GM23338 (cell line): ENCODE measurements at regions not wholly inside any gene's neighbourhood (a gene's known extent, or its start where the extent isn't known, plus 50 kb on each side); places are given as distances from the start of the nearest gene placed in this dataset.
A peak's percentile ranks its signal among the peaks of the same experiment; 100 is the strongest.

Experiments
- ATAC-seq: fragments of 200-7000 bp; cut with Tn5 transposase; 3 replicates; pipeline ENCODE4 v1.9.1; 2020
- DNase-seq: peaks from one replicate; pipeline ENCODE4 v3.0.0-alpha.2; 2015; ENCODE audit warnings: low spot score
- H2AFZ ChIP-seq: fragments of 200-600 bp; sonication (generic); 2 replicates; pipeline ENCODE4 v1.8.0; 2016; ENCODE audit warnings: antibody characterized with exemption, mild to moderate bottlenecking, moderate library complexity
- H3F3A ChIP-seq: fragments of 200-600 bp; sonication (generic); replicated peaks from 2 replicates; pipeline ENCODE4 v1.8.0; 2017; ENCODE audit warnings: antibody characterized with exemption, mixed run types, low read depth
- H3K27ac ChIP-seq: fragments of 200-600 bp; sonication (generic); 2 replicates; pipeline ENCODE4 v1.6.1; 2016; ENCODE audit warnings: low read depth
- H3K27me3 ChIP-seq: fragments of 200-600 bp; sonication (generic); 2 replicates; pipeline ENCODE4 v1.8.0; 2016; ENCODE audit warnings: mild to moderate bottlenecking, mixed run types, moderate library complexity; ENCODE audit not compliant: insufficient read depth
- H3K36me3 ChIP-seq: fragments of 200-600 bp; sonication (generic); 2 replicates; pipeline ENCODE4 v1.8.0; 2016; ENCODE audit warnings: mild to moderate bottlenecking; ENCODE audit not compliant: insufficient read depth
- H3K4me1 ChIP-seq: fragments of 200-600 bp; sonication (generic); 2 replicates; pipeline ENCODE4 v1.8.0; 2016; ENCODE audit warnings: mild to moderate bottlenecking, moderate library complexity; ENCODE audit not compliant: insufficient read depth
- H3K4me2 ChIP-seq: fragments of 200-600 bp; sonication (generic); 2 replicates; pipeline ENCODE4 v1.7.1; 2017; ENCODE audit warnings: mixed run types
- H3K4me3 ChIP-seq: fragments of 200-600 bp; sonication (generic); 2 replicates; pipeline ENCODE4 v1.6.1; 2016; ENCODE audit warnings: mixed run types
- H3K79me2 ChIP-seq: fragments of 200-600 bp; sonication (generic); replicated peaks from 2 replicates; pipeline ENCODE4 v1.8.0; 2017; ENCODE audit warnings: mild to moderate bottlenecking; ENCODE audit not compliant: insufficient read depth
- H3K9me2 ChIP-seq: fragments of 200-600 bp; sonication (generic); 2 replicates; pipeline ENCODE4 v1.8.0; 2017; ENCODE audit not compliant: insufficient read depth
- H4K20me1 ChIP-seq: fragments of 200-600 bp; sonication (generic); replicated peaks from 2 replicates; pipeline ENCODE4 v1.8.0; 2017; ENCODE audit warnings: mild to moderate bottlenecking; ENCODE audit not compliant: insufficient read depth
- H3K27ac Mint-ChIP-seq: 2 replicates; pipeline ENCODE4 v1.8.0; 2020; ENCODE audit warnings: inconsistent platforms, mild to moderate bottlenecking, moderate library complexity, mixed read lengths
- H3K27me3 Mint-ChIP-seq: 3 replicates; pipeline ENCODE4 v1.8.0; 2022; ENCODE audit warnings: low read depth, mild to moderate bottlenecking, moderate library complexity, mixed read lengths, inconsistent platforms; ENCODE audit not compliant: insufficient read depth, poor library complexity
- H3K36me3 Mint-ChIP-seq: 3 replicates; pipeline ENCODE4 v1.8.0; 2021; ENCODE audit warnings: low read depth, mild to moderate bottlenecking, inconsistent platforms, moderate library complexity, mixed read lengths
- H3K4me1 Mint-ChIP-seq: 3 replicates; pipeline ENCODE4 v1.8.0; 2020; ENCODE audit warnings: mild to moderate bottlenecking, inconsistent platforms, mixed read lengths
- H3K4me3 Mint-ChIP-seq: 3 replicates; pipeline ENCODE4 v1.8.0; 2021; ENCODE audit warnings: moderate library complexity, mild to moderate bottlenecking, inconsistent platforms, mixed read lengths
- H3K9me3 Mint-ChIP-seq: 3 replicates; pipeline ENCODE4 v1.8.0; 2020; ENCODE audit warnings: moderate library complexity, mild to moderate bottlenecking, inconsistent platforms, mixed read lengths
- CREB1 ChIP-seq: fragments of 250-450 bp; sonication (Bioruptor Pico); IDR thresholded peaks from 2 replicates; pipeline ENCODE4 v1.5.0; 2020; ENCODE audit warnings: low read depth, mild to moderate bottlenecking, moderate library complexity
- EZH2 ChIP-seq: fragments of 200-600 bp; sonication (generic); IDR thresholded peaks from one replicate; pipeline ENCODE4 v1.8.0; 2017; ENCODE audit warnings: antibody characterized with exemption, mild to moderate bottlenecking, low read depth; ENCODE audit not compliant: unreplicated experiment
- EZH2phosphoT487 ChIP-seq: fragments of 200-600 bp; sonication (generic); IDR thresholded peaks from one replicate; pipeline ENCODE4 v1.8.1; 2018; ENCODE audit warnings: antibody characterized with exemption; ENCODE audit not compliant: unreplicated experiment
- JUNB ChIP-seq: IDR thresholded peaks from one replicate; pipeline ENCODE4 v1.6.1; 2016; ENCODE audit warnings: antibody characterized with exemption; ENCODE audit not compliant: unreplicated experiment
- POLR2AphosphoS5 ChIP-seq: IDR thresholded peaks from 2 replicates; pipeline ENCODE4 v1.6.1; 2016; ENCODE audit warnings: antibody characterized with exemption, low read depth
- REST ChIP-seq: IDR thresholded peaks from one replicate; pipeline ENCODE4 v1.6.1; 2018; ENCODE audit warnings: antibody characterized with exemption; ENCODE audit not compliant: unreplicated experiment
- ZNF331 ChIP-seq: fragments of 250-450 bp; sonication (Bioruptor Pico); IDR thresholded peaks from 2 replicates; pipeline ENCODE4 v1.5.0; 2020; ENCODE audit warnings: low read depth, mild to moderate bottlenecking, moderate library complexity
- ZNF462 ChIP-seq: fragments of 250-450 bp; sonication (Bioruptor Pico); IDR thresholded peaks from 2 replicates; pipeline ENCODE4 v1.5.0; 2020; ENCODE audit warnings: mild to moderate bottlenecking, moderate library complexity
- TF ChIP-seq, protein P1 (sequence below), 2 experiments: fragments of 200-600 bp in 1 of 2; sonication (generic) in 1 of 2; conservative IDR thresholded peaks; 2 replicates each; pipeline versions ENCODE4 v1.5.1 to v1.6.1; 2016 to 2017; ENCODE audit warnings: antibody characterized with exemption in 2 of 2, low read depth in 2 of 2, mild to moderate bottlenecking in 2 of 2, moderate library complexity in 1 of 2

DNA sequence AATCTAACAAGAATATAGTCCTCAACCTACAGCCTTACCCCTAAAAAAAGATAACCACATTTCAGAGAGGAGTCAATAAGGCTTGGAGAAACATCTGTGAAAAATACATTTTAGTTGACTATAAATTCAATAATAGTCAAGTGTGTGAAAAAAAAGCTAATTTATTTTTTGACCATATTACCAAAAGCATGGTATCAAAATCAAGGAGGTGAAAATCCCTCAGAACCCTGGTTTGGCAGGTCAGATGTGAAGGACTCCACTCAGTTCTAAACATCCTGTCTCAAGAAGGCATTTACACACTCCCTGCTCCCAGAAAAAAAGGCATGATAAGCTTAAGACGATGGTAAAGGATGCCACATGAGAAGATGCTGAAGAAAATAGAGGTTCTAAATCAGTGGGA is 745.1 kb upstream of the TENM3 start:
- Mint-ChIP-seq H3K27ac (no peak overlapping the region), H3K4me3 (no peak overlapping the region), H3K4me1 (peaks cover 2% of the 10 kb centered on the region; the same call in 2 of the 3 replicates), H3K36me3 (no peaks in the 10 kb centered on the region), H3K27me3 (peaks cover 6% of the 10 kb centered on the region), H3K9me3 (no peaks in the 10 kb centered on the region; the same call in 2 of the 3 replicates)
- Histone ChIP-seq H3K4me1 (no peaks in the 10 kb centered on the region), H4K20me1 (no peaks in the 10 kb centered on the region), H2AFZ (no peak overlapping the region), H3F3A (no peaks in the 10 kb centered on the region), H3K27me3 (no peaks in the 10 kb centered on the region), H3K9me2 (0 out of 2 replicates have a peak, but pooled peaks cover 3% of the 10 kb centered on the region), H3K27ac (no peak overlapping the region), H3K79me2 (no peaks in the 10 kb centered on the region), H3K36me3 (no peaks in the 10 kb centered on the region), H3K4me2 (no peak overlapping the region), H3K4me3 (no peak overlapping the region)
- no peak for TF ChIP-seq CREB1 (CRISPR knock-in tag)
- no peak for TF ChIP-seq POLR2AphosphoS5
- no peak for TF ChIP-seq REST
- no peak for TF ChIP-seq ZNF331 (CRISPR knock-in tag)
- no peak for TF ChIP-seq EZH2
- ATAC-seq (no peak), DNase-seq (no peak)

DNA sequence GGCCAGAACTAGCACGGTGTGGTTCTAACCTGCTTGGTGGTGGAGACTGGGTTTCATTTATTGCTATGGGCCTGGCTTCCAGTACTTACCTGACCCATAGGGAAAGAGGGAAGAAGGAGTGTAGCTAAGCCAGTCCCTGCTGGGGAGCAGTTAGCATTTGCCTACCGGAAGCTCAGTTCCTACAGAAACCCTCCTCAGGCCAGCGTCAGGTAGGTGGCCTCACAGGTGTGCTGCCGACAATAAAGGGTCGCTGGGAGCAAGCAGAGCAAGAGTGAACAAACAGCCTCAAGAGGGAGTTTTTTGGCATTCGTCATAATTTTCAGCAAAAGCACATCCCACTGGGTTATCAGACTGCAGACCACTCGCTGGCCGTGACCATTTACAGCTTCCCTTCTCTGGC is 740.6 kb upstream of the TENM3 start:
- ATAC-seq (peak; percentile 70), DNase-seq (no peak)
- Histone ChIP-seq H3K27me3 (no peaks in the 10 kb centered on the region), H3K4me2 (no peak overlapping the region), H4K20me1 (no peaks in the 10 kb centered on the region), H3K36me3 (no peaks in the 10 kb centered on the region), H3K9me2 (0 out of 2 replicates have a peak, but pooled peaks cover 3% of the 10 kb centered on the region), H3K4me1 (peaks cover 5% of the 10 kb centered on the region), H3K4me3 (no peak overlapping the region), H3K27ac (no peak overlapping the region), H2AFZ (no peak overlapping the region), H3F3A (no peaks in the 10 kb centered on the region), H3K79me2 (no peaks in the 10 kb centered on the region)
- Mint-ChIP-seq H3K27me3 (peaks cover 11% of the 10 kb centered on the region), H3K36me3 (no peaks in the 10 kb centered on the region), H3K27ac (no peak overlapping the region), H3K4me1 (peaks cover 28% of the 10 kb centered on the region), H3K4me3 (no peak overlapping the region), H3K9me3 (no peaks in the 10 kb centered on the region)
- TF ChIP-seq ZNF331 (CRISPR knock-in tag), result no peak
- no peak for TF ChIP-seq ZNF462 (CRISPR knock-in tag)
- TF ChIP-seq JUNB, result no peak
- no peak for TF ChIP-seq POLR2AphosphoS5
- TF ChIP-seq CREB1 (CRISPR knock-in tag), result no peak
- TF ChIP-seq, protein P1, sequence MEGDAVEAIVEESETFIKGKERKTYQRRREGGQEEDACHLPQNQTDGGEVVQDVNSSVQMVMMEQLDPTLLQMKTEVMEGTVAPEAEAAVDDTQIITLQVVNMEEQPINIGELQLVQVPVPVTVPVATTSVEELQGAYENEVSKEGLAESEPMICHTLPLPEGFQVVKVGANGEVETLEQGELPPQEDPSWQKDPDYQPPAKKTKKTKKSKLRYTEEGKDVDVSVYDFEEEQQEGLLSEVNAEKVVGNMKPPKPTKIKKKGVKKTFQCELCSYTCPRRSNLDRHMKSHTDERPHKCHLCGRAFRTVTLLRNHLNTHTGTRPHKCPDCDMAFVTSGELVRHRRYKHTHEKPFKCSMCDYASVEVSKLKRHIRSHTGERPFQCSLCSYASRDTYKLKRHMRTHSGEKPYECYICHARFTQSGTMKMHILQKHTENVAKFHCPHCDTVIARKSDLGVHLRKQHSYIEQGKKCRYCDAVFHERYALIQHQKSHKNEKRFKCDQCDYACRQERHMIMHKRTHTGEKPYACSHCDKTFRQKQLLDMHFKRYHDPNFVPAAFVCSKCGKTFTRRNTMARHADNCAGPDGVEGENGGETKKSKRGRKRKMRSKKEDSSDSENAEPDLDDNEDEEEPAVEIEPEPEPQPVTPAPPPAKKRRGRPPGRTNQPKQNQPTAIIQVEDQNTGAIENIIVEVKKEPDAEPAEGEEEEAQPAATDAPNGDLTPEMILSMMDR (conservative IDR thresholded peaks at IDR 0.05; ENCODE audit: low read depth in 2 of 2), result no peak
- TF ChIP-seq EZH2phosphoT487, result no peak
